ENCODE measurements at regions not wholly inside any gene's neighbourhood (a gene's known extent, or its start where the extent isn't known, plus 50 kb on each side); places are given as distances from the start of the nearest gene placed in this dataset.

GRCh38 chr1:30403726-30404125 lies 319.7 kb downstream of the MATN1 start:
- Histone ChIP-seq H3K4me2 (ENCODE audit: low read length) (no peak overlapping the region), H3K9ac (ENCODE audit: low read length) (no peak overlapping the region), H3K9me3 (ENCODE audit: low read length) (no peaks in the 10 kb centered on the region), H3K27ac (ENCODE audit: low read length) (no peak overlapping the region), H2AFZ (ENCODE audit: low read depth, low read length) (no peak overlapping the region), H3K9me2 (ENCODE audit: insufficient read depth, low read length) (no peaks in the 10 kb centered on the region), H4K20me1 (ENCODE audit: insufficient read depth) (no peaks in the 10 kb centered on the region), H3K79me2 (replicated peaks; ENCODE audit: insufficient read depth, low read length) (no peaks in the 10 kb centered on the region), H3K36me3 (ENCODE audit: insufficient read depth, low read length) (no peaks in the 10 kb centered on the region), H3K27me3 (ENCODE audit: insufficient read depth, low read depth, low read length) (no peaks in the 10 kb centered on the region), H3K4me3 (ENCODE audit: low read length) (no peak overlapping the region), H3F3A (ENCODE audit: insufficient read depth, low read length, poor library complexity, severe bottlenecking) (no peaks in the 10 kb centered on the region)
- TF ChIP-seq RAD21 (conservative IDR thresholded peaks at IDR 0.05) (no peak), EP300 (conservative IDR thresholded peaks at IDR 0.05; ENCODE audit: poor library complexity, severe bottlenecking) (no peak), CTCF (IDR thresholded peaks at IDR 0.05; ENCODE audit: poor library complexity, severe bottlenecking) (no peak), POLR2AphosphoS5 (IDR thresholded peaks at IDR 0.05) (no peak), MXI1 (conservative IDR thresholded peaks at IDR 0.05; ENCODE audit: poor library complexity, severe bottlenecking) (no peak), EZH2 (IDR thresholded peaks at IDR 0.05; ENCODE audit: borderline replicate concordance, insufficient read depth, low read length, poor library complexity, severe bottlenecking) (no peak), SMC3 (conservative IDR thresholded peaks at IDR 0.05; ENCODE audit: poor library complexity) (no peak), TAF1 (IDR thresholded peaks at IDR 0.05; ENCODE audit: low read depth) (no peak)
- TF ChIP-seq, protein P1, sequence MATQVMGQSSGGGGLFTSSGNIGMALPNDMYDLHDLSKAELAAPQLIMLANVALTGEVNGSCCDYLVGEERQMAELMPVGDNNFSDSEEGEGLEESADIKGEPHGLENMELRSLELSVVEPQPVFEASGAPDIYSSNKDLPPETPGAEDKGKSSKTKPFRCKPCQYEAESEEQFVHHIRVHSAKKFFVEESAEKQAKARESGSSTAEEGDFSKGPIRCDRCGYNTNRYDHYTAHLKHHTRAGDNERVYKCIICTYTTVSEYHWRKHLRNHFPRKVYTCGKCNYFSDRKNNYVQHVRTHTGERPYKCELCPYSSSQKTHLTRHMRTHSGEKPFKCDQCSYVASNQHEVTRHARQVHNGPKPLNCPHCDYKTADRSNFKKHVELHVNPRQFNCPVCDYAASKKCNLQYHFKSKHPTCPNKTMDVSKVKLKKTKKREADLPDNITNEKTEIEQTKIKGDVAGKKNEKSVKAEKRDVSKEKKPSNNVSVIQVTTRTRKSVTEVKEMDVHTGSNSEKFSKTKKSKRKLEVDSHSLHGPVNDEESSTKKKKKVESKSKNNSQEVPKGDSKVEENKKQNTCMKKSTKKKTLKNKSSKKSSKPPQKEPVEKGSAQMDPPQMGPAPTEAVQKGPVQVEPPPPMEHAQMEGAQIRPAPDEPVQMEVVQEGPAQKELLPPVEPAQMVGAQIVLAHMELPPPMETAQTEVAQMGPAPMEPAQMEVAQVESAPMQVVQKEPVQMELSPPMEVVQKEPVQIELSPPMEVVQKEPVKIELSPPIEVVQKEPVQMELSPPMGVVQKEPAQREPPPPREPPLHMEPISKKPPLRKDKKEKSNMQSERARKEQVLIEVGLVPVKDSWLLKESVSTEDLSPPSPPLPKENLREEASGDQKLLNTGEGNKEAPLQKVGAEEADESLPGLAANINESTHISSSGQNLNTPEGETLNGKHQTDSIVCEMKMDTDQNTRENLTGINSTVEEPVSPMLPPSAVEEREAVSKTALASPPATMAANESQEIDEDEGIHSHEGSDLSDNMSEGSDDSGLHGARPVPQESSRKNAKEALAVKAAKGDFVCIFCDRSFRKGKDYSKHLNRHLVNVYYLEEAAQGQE (IDR thresholded peaks at IDR 0.05; ENCODE audit: borderline replicate concordance), result no peak

- Histone ChIP-seq H2AFZ (ENCODE audit: low read depth, low read length) (no peak overlapping the region), H3F3A (ENCODE audit: insufficient read depth, low read length, poor library complexity, severe bottlenecking) (no peaks in the 10 kb centered on the region), H3K27ac (ENCODE audit: low read length) (no peak overlapping the region), H3K4me3 (ENCODE audit: low read length) (no peak overlapping the region), H3K9me2 (ENCODE audit: insufficient read depth, low read length) (no peaks in the 10 kb centered on the region), H3K9me3 (ENCODE audit: low read length) (no peaks in the 10 kb centered on the region), H4K20me1 (ENCODE audit: insufficient read depth) (no peaks in the 10 kb centered on the region), H3K4me2 (ENCODE audit: low read length) (no peak overlapping the region), H3K79me2 (replicated peaks; ENCODE audit: insufficient read depth, low read length) (no peaks in the 10 kb centered on the region), H3K27me3 (ENCODE audit: insufficient read depth, low read depth, low read length) (no peaks in the 10 kb centered on the region), H3K36me3 (ENCODE audit: insufficient read depth, low read length) (no peaks in the 10 kb centered on the region), H3K9ac (ENCODE audit: low read length) (no peak overlapping the region)
- TF ChIP-seq SMC3 (conservative IDR thresholded peaks at IDR 0.05; ENCODE audit: poor library complexity), result no peak
- no peak for TF ChIP-seq CTCF (IDR thresholded peaks at IDR 0.05; ENCODE audit: poor library complexity, severe bottlenecking)
- no peak for TF ChIP-seq EP300 (conservative IDR thresholded peaks at IDR 0.05; ENCODE audit: poor library complexity, severe bottlenecking)
- no peak for TF ChIP-seq RAD21 (conservative IDR thresholded peaks at IDR 0.05)
- TF ChIP-seq TAF1 (IDR thresholded peaks at IDR 0.05; ENCODE audit: low read depth), result no peak
- TF ChIP-seq, protein P1 (IDR thresholded peaks at IDR 0.05; ENCODE audit: borderline replicate concordance), result no peak
- TF ChIP-seq EZH2 (IDR thresholded peaks at IDR 0.05; ENCODE audit: borderline replicate concordance, insufficient read depth, low read length, poor library complexity, severe bottlenecking), result no peak
Observed at GRCh38 chr1:30403061-30403645, 320.2 kb downstream of the MATN1 start.

Measured in neural cell (in vitro differentiated cells).